Neural cell (in vitro differentiated cells): ENCODE measurements at regions not wholly inside any gene's neighbourhood (a gene's known extent, or its start where the extent isn't known, plus 50 kb on each side); places are given as distances from the start of the nearest gene placed in this dataset.

Experiments
- H2AFZ ChIP-seq: fragments of 200-600, 300-800 bp; sonication (generic), shearing (Covaris generic); 2 replicates; pipeline ENCODE4 v1.6.0; 2014; ENCODE audit warnings: low read depth, mild to moderate bottlenecking, antibody characterized with exemption, low read length, moderate library complexity
- H3F3A ChIP-seq: fragments of 200-600 bp; shearing (Covaris generic); 2 replicates; pipeline ENCODE4 v1.6.1; 2016; ENCODE audit warnings: mild to moderate bottlenecking, moderate library complexity, mixed read lengths, antibody characterized with exemption, low read length; ENCODE audit not compliant: insufficient read depth, poor library complexity, severe bottlenecking
- H3K27ac ChIP-seq: fragments of 200-600, 300-800 bp; sonication (generic), shearing (Covaris generic); 2 replicates; pipeline ENCODE4 v1.5.1; 2014; ENCODE audit warnings: mild to moderate bottlenecking, low read length, moderate library complexity
- H3K27me3 ChIP-seq: fragments of 300-800, 200-600 bp; sonication (generic), shearing (Covaris generic); 2 replicates; pipeline ENCODE4 v1.6.0; 2014; ENCODE audit warnings: mild to moderate bottlenecking, low read depth, low read length, moderate library complexity; ENCODE audit not compliant: insufficient read depth
- H3K36me3 ChIP-seq: fragments of 300-800, 200-600 bp; sonication (generic), shearing (Covaris generic); 2 replicates; pipeline ENCODE4 v1.5.1; 2014; ENCODE audit warnings: mild to moderate bottlenecking, antibody characterized with exemption, low read length, moderate library complexity; ENCODE audit not compliant: insufficient read depth
- H3K4me2 ChIP-seq: fragments of 300-800, 200-600 bp; sonication (generic), shearing (Covaris generic); 2 replicates; pipeline ENCODE4 v1.6.0; 2014; ENCODE audit warnings: mild to moderate bottlenecking, low read length
- H3K4me3 ChIP-seq: fragments of 300-800, 200-600 bp; sonication (generic), shearing (Covaris generic); 2 replicates; pipeline ENCODE4 v1.5.1; 2014; ENCODE audit warnings: mild to moderate bottlenecking, low read length, moderate library complexity
- H3K79me2 ChIP-seq: fragments of 200-600 bp; shearing (Covaris generic); replicated peaks from 2 replicates; pipeline ENCODE4 v1.6.0; 2014; ENCODE audit warnings: mild to moderate bottlenecking, low read length, moderate library complexity; ENCODE audit not compliant: insufficient read depth
- H3K9ac ChIP-seq: fragments of 300-800, 200-600 bp; sonication (generic), shearing (Covaris generic); 2 replicates; pipeline ENCODE4 v1.6.1; 2016; ENCODE audit warnings: mild to moderate bottlenecking, low read length, mixed read lengths
- H3K9me2 ChIP-seq: fragments of 200-600 bp; shearing (Covaris generic); 2 replicates; pipeline ENCODE4 v1.6.1; 2016; ENCODE audit warnings: mild to moderate bottlenecking, low read length, mixed read lengths; ENCODE audit not compliant: insufficient read depth
- H3K9me3 ChIP-seq: fragments of 200-600, 300-800 bp; sonication (generic), shearing (Covaris generic); 2 replicates; pipeline ENCODE4 v1.6.1; 2016; ENCODE audit warnings: mild to moderate bottlenecking, mixed run types, low read length, moderate library complexity, mixed read lengths
- H4K20me1 ChIP-seq: fragments of 200-600 bp; shearing (Covaris generic); 2 replicates; pipeline ENCODE4 v1.6.1; 2016; ENCODE audit warnings: mild to moderate bottlenecking, mixed run types; ENCODE audit not compliant: insufficient read depth
- EP300 ChIP-seq: fragments of 450-650 bp; conservative IDR thresholded peaks from 2 replicates; pipeline ENCODE4 v1.6.1; 2014; ENCODE audit warnings: antibody characterized with exemption, mild to moderate bottlenecking, moderate library complexity; ENCODE audit not compliant: poor library complexity, severe bottlenecking
- MXI1 ChIP-seq: fragments of 450-650 bp; conservative IDR thresholded peaks from 2 replicates; pipeline ENCODE4 v1.6.1; 2014; ENCODE audit warnings: antibody characterized with exemption, mild to moderate bottlenecking; ENCODE audit not compliant: poor library complexity, severe bottlenecking
- RAD21 ChIP-seq: fragments of 450-650 bp; conservative IDR thresholded peaks from 2 replicates; pipeline ENCODE4 v1.6.1; 2014; ENCODE audit warnings: antibody characterized with exemption, mild to moderate bottlenecking, moderate library complexity
- SMC3 ChIP-seq: fragments of 450-650 bp; conservative IDR thresholded peaks from 2 replicates; pipeline ENCODE4 v1.6.1; 2014; ENCODE audit warnings: antibody characterized with exemption, mild to moderate bottlenecking, moderate library complexity; ENCODE audit not compliant: poor library complexity
- TAF1 ChIP-seq: IDR thresholded peaks from 2 replicates; pipeline ENCODE4 v1.6.1; 2012; ENCODE audit warnings: low read depth
- TF ChIP-seq, protein P1 (sequence below): IDR thresholded peaks from 2 replicates; pipeline ENCODE4 v1.6.1; 2012; ENCODE audit warnings: borderline replicate concordance
- TF ChIP-seq, protein P2 (sequence below): fragments of 450-650 bp; IDR thresholded peaks from 2 replicates; pipeline ENCODE4 v1.5.1; 2014; ENCODE audit warnings: antibody characterized with exemption, mild to moderate bottlenecking, moderate library complexity; ENCODE audit not compliant: poor library complexity, severe bottlenecking

DNA sequence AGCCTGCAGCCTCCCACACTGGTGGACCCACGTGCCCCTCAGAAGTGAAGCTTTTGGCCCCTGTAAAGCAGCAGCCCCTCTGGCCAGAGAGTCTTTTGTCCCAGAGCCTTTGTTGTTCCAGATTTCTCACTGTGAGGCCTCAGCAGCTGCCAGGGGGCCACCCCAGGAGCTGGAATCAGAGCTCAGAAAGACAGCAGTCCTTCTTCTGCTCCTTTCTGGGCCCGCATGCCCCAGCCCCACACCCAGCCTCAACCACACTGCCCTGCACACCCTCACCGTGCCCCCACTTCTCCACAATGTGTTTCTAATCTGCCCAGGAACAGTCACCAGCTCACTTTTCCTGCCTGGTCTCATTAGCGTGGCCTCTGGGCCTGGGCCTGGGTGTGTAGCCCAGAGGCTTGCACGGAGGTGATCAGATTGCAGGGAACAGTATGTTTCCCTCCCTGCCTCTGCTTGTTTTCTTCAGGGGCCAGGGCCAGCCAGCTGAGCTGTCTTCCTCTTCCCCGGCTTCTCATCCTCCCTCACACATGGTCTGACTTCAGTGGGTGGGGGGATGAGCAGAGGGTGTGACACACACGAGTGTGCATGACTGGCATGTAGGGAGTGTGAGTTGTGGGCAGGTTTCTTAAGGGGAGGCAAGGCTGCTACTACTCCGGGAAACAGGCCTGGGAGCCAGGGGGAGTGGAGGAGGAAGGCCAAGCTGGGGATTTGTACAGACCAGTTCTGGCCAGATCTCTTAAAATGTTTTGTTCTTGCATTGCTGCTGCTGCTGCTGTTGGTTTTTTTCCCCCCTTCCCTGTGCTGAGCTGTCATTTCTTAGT lies 82.5 kb upstream of the ZNF648 start:
- Histone ChIP-seq H3K36me3 (no peaks in the 10 kb centered on the region), H3K4me3 (no peak overlapping the region), H3K9me3 (no peaks in the 10 kb centered on the region), H3K79me2 (no peaks in the 10 kb centered on the region), H3K9me2 (no peaks in the 10 kb centered on the region), H2AFZ (no peak overlapping the region), H4K20me1 (no peaks in the 10 kb centered on the region), H3F3A (no peaks in the 10 kb centered on the region), H3K27ac (no peak overlapping the region), H3K27me3 (no peaks in the 10 kb centered on the region), H3K4me2 (no peak overlapping the region), H3K9ac (no peak overlapping the region)
- TF ChIP-seq, protein P1, sequence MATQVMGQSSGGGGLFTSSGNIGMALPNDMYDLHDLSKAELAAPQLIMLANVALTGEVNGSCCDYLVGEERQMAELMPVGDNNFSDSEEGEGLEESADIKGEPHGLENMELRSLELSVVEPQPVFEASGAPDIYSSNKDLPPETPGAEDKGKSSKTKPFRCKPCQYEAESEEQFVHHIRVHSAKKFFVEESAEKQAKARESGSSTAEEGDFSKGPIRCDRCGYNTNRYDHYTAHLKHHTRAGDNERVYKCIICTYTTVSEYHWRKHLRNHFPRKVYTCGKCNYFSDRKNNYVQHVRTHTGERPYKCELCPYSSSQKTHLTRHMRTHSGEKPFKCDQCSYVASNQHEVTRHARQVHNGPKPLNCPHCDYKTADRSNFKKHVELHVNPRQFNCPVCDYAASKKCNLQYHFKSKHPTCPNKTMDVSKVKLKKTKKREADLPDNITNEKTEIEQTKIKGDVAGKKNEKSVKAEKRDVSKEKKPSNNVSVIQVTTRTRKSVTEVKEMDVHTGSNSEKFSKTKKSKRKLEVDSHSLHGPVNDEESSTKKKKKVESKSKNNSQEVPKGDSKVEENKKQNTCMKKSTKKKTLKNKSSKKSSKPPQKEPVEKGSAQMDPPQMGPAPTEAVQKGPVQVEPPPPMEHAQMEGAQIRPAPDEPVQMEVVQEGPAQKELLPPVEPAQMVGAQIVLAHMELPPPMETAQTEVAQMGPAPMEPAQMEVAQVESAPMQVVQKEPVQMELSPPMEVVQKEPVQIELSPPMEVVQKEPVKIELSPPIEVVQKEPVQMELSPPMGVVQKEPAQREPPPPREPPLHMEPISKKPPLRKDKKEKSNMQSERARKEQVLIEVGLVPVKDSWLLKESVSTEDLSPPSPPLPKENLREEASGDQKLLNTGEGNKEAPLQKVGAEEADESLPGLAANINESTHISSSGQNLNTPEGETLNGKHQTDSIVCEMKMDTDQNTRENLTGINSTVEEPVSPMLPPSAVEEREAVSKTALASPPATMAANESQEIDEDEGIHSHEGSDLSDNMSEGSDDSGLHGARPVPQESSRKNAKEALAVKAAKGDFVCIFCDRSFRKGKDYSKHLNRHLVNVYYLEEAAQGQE: no peak
- no peak for TF ChIP-seq TAF1

DNA sequence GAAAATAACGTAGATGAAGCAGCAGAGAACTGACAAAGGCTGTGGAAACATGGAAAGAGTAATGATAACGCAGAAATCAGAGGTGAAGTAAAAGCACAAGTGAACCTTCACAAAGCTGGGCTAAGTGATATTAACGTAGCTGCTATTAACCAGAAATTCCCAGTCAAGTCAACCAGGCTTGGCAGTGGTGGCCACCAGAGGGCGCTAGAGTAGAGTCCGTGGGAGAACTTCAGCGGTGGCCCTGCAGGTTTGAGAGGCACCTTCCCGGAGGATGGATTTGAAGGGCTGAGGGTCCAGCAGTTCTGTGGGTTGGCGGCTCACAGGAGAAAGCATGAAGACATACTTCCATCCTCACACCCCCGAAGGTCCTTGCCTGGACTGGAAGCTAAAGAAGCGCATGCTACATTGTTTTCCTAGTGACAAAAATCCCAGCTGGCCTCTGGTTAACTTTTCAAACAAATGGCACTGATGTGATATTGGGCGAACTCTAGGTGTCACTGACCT lies 81.7 kb upstream of the ZNF648 start:
- no peak overlapping the region for H3K9ac ChIP-seq

More for the DNA sequence above, 81.7 kb upstream of the ZNF648 start:
- Histone ChIP-seq H3K4me2 (no peak overlapping the region), H4K20me1 (no peaks in the 10 kb centered on the region), H3F3A (no peaks in the 10 kb centered on the region), H3K36me3 (no peaks in the 10 kb centered on the region), H3K4me3 (no peak overlapping the region), H3K9me2 (no peaks in the 10 kb centered on the region), H2AFZ (no peak overlapping the region), H3K27me3 (no peaks in the 10 kb centered on the region), H3K27ac (no peak overlapping the region), H3K9me3 (no peaks in the 10 kb centered on the region), H3K79me2 (no peaks in the 10 kb centered on the region)
- no peak for TF ChIP-seq EP300
- TF ChIP-seq, protein P1: no peak
- TF ChIP-seq, protein P2, sequence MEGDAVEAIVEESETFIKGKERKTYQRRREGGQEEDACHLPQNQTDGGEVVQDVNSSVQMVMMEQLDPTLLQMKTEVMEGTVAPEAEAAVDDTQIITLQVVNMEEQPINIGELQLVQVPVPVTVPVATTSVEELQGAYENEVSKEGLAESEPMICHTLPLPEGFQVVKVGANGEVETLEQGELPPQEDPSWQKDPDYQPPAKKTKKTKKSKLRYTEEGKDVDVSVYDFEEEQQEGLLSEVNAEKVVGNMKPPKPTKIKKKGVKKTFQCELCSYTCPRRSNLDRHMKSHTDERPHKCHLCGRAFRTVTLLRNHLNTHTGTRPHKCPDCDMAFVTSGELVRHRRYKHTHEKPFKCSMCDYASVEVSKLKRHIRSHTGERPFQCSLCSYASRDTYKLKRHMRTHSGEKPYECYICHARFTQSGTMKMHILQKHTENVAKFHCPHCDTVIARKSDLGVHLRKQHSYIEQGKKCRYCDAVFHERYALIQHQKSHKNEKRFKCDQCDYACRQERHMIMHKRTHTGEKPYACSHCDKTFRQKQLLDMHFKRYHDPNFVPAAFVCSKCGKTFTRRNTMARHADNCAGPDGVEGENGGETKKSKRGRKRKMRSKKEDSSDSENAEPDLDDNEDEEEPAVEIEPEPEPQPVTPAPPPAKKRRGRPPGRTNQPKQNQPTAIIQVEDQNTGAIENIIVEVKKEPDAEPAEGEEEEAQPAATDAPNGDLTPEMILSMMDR: peak; percentile 79
- TF ChIP-seq RAD21: peak; percentile 71
- peak; percentile 83 for TF ChIP-seq SMC3
- TF ChIP-seq MXI1: no peak
